NCI-H146 treated with DMSO at 0.1 percent for 48 hours (cell line): ENCODE measurements at regions not wholly inside any gene's neighbourhood (a gene's known extent, or its start where the extent isn't known, plus 50 kb on each side); places are given as distances from the start of the nearest gene placed in this dataset.

Experiments used
- DNase-seq: peaks from one replicate; lab custom pipeline; 2025; ENCODE audit not compliant: unreplicated experiment; lab: John Stamatoyannopoulos, UW

DNA sequence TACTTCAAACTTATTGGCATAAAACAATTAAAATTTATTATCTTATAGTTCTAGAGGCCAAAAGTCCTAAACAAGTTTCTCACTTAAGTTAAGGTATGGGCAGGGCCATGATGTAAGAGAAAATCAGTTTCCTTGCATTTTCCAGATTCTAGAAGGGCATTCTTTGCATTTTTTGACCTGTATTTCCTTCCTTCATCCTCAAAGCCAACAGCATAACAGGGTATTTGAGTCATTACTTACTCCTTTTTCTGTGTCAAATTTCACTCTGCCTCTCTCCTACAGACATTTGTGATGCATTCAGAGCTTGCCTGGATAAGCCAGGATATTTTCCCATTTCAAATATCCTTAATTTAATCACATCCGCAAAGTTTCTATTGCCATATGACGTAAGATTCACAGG lies 1499.0 kb downstream of the EFNA5 start:
- no peak for DNase-seq

DNA sequence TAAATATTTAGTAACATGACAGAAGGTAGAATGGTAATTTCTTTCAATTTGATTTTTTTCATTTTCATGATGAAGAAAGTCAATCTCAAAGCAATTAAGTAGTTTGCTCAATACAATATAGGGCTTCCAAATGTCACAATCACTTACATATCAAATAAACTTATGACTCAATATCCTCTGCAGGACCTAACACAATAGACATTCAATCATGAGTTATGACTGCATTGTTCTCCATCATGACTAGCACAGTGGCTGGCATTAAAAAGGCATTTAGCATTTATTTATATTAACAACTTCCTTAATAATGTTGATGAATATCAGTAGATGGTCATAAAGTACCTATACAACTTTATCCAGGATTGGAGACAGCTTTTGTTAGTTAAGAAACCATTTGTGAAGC lies 1499.6 kb downstream of the EFNA5 start:
- DNase-seq: no peak

DNA sequence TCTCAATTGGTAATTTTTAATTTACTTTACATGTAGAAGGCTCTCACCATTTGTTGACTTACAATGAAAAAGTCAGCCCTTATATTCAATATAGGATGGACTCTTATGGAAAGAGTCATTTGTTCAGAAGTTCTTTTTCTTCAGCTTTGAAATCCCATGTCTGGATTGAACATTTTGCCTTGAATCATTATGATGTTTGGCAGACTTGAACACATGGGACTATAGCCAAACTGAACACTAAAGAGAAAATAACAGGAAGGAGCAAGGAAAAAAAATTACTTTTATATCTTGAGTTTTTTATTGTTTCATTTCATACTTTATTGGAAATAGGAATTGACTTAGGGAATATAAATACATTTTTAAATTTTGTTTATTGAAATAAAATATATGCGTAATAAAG lies 1503.0 kb downstream of the EFNA5 start:
- no peak for DNase-seq

DNA sequence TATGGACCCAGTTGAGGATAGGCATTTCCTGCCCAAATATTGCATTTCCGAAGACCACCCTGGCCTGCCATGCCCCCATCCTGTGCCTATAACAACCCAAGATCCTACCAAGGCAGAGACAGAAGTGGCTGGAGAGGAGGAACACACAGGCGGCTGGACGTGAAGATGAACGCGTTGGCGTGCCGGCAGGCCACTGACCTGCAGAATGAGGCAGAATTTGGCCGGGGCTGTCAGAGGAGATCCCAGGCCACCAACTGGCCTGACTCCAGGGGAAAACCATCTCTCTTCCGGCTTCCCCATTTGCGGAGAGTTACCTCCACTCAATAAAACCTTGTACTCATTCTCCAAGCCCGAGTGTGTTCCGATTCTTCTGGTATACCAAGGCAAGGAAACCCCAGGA lies 1507.5 kb downstream of the EFNA5 start:
- DNase-seq: no peak

DNA sequence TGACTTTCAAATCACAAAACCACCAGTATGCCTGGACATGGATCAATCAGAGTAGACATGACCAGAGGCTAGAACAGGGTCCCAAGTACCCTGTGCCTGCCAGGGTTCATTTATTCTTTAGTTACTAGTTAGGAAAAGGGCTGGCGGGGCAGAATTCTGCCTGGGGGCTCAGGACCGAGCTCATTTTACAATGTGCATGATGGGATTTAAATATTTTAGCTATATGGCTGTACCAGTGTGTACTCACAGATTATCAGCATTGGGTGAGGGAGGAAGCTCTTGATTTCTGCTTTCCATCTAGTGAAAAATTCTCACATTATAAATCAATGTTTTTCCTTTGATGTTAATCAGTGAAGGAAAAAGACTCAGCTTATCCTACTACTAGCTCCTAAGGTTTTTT lies 1511.1 kb downstream of the EFNA5 start:
- DNase-seq: no peak

DNA sequence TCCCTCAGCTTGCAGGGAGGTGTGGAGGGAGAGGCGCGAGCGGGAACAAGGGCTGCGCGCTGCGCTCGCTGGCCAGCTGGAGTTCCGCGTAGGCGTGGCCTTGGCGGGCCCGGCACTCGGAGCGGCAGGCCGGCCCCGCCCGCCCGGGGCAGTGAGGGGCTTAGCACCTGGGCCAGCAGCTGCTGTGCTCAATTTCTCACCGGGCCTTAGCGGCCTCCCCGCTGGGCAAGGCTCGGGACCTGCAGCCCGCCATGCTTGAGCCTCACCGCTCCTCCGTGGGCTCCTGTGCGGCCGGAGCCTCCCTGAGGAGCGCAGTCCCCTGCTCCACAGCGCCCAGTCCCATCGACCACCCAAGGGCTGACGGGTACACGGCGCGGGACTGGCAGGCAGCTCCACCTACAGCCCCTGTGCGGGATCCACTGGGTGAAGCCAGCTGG lies 1516.4 kb downstream of the EFNA5 start:
- DNase-seq: no peak

DNA sequence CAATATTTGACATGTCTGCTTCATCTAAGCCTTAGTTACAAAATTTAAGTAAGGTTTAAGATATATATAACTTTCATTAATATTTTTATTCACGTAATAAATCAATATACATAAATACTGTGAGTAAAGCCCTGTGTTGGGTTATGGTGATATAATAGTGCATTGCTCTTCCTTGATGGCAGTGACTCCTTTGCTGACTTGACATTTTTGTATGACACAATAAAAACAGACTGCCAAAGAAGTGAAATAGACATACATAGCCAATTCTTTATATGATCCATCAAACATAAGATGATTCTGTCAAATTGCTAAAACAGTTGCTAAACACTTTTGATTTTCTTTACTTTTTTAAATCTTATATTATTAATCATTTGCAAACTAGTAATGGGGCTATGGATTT lies 1518.2 kb downstream of the EFNA5 start:
- DNase-seq: no peak

DNA sequence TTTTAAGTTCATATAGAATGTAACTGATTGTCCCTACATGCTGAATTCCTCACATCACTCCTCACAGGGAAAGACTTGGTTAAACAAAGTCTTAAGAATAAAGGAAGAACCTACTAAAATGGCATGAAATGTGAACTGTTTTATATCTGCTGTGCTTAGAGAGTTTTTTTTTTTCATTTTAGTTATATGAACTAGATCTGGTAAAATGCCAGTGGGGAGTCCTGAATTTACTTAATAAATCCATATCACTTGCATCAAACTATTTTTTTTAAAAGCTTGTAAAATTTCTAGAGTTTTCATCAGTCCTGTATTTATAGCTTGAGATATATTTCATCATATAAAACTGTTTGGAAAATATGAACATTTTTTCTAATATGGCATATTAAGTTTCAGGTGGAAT lies 1528.6 kb downstream of the EFNA5 start:
- no peak for DNase-seq

DNA sequence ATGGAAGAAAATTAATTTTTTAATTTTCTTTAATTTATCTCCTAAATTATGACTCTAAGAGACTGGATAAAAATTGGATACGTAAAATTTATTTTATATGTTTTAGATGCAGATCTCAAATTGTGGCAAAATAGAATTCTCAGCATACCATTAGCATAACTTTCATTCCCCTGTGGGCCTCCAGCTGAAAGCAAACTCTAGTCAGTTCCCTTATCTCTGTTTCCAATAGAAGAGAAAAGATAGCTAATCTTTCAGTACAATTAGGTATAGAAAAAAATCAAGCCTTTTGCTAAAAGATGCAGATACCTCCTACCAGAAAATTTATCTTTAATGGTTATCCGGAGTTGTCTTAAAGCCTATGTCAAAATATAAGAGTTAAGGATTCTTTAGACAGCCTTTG lies 1530.6 kb downstream of the EFNA5 start:
- DNase-seq: no peak

DNA sequence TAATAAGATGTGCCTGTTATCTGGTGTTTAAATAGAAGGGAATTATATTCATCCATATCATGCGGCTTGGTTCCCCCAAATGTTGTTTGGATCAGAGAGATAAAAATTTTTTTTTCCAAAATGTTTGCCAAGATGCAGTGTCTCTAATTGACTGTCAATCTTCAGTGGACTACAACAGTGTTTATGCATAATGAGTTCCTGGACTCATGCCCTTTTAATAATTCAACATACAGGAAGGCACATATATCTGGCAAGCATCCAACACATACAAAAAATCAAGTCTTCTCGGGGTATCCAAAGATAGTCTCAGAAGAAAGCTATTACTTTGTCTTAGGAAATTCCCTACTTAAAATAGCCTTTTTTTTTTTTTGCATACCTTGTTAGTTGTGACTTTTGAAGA lies 1534.7 kb downstream of the EFNA5 start:
- no peak for DNase-seq

DNA sequence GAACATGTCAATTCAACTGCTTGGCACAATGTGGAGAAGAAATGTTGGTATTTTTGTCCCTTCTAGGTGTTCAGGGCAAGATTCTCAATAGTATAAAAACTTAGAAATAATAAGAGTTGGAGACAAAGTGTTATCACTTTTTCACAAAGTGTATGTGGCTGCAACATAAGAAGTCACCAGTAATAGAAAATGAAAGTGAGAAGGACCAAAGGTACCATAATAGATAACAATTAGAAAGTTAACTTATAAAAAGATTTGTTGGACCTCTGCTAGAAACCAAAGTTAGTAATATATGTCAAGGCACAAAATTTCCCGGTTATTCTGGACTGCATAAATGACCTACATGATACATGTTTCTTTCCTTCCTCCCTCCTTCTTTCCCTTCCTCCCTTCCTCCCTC lies 1535.3 kb downstream of the EFNA5 start:
- DNase-seq: no peak

DNA sequence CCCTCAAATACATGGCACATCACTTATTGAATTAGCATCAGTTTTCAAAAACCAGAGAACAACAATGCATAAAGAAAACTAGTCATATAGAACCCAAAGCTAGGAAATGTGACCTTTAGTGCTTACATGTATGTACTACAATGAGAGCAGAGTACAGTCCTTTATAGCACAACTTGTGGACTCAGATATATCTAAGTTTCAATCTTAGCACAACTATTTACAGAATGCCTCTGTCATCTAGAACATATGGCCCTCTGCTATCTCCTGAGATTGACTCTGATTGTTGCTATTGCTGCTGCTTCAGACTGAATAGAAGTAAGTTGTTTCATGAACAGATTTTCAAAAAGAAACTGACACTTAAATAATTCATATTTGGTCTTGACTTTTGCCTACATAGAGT lies 1536.2 kb downstream of the EFNA5 start:
- DNase-seq: no peak

DNA sequence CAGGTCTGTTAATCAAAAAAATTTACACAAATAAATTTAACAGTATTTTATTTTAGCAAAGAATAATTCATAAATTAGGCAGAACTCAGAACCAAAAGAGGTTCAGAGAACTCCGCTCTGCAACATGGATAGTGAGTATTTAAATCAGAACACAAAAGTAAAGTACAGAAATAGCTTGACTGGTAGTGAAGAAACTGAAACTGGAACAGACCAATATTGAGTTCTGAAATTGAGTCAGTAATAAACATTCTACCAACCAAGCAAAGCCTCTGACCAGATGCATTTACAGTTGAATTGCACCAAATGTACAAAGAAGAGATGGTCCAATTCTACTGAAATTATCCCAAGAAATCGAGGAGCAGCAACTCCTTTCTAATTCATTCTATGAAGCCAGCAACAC lies 1542.8 kb downstream of the EFNA5 start:
- no peak for DNase-seq

DNA sequence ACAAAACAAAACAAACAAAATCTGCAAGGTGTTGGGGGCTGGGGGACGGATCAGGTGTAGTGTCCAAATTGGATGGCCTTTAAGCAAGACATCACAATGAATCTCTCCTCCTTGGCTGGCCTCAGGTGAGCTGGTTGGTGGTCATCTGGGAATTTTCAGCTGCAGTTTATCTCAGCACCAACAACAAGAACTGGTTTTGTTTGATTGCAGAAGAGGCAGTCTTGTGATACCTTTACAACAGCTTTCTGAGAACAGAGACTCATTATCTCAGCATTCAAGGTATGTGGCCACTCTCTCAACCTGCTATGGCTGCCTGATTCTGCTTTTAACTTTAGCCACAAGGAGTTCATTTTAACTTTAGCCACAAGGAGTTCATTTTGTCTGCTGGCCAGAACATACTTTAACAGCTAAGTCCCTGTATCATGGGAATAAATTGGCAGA lies 1543.4 kb downstream of the EFNA5 start:
- no peak for DNase-seq

DNA sequence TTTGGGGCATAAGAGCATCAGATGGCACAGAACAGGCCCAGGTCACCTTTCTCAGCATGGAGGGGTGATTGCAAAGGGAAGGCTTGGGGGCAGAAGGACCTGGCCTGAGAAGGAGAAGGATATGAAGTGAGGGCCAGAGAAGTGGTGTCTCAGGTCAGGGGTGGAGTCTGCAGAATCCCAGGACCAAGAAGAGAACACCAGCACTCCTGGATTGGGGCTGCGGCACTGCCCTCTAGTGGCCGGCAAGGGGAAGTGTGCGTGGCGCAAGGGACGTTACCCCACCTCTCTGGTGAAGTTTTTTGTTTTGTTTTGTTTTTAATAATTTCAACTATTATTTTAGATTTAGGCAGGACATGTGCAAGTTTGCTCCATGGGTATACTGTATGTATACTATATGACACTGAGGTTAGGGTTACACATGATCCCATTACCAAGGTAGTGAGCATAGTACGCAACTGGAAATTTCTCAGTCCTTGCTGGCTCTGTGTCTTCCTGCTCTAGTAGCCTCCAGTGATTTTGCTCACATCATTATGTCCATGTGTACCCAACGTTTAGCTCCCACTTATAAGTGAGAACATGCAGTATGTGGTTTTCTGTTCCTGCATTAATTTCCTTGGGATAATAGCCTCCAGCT lies 1548.6 kb downstream of the EFNA5 start:
- no peak for DNase-seq

DNA sequence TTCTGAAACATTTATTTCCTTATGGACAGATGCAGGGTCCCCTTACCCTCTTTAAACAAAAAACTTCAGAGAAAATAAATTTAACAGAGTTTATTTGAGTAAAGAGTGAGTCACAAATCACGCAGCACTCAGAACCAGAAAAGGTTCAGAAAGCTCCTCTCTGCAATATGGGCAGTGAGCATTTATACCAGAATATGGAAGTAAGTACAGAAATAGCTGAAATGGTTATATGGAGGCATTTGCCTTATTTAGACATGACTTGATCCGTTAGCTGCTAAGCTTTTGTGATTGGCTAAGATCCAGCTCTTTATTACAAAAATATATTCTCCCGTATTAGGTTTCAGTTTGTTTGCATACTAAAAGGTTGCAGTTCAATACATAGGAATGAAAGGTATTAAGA lies 1554.1 kb downstream of the EFNA5 start:
- DNase-seq: no peak

DNA sequence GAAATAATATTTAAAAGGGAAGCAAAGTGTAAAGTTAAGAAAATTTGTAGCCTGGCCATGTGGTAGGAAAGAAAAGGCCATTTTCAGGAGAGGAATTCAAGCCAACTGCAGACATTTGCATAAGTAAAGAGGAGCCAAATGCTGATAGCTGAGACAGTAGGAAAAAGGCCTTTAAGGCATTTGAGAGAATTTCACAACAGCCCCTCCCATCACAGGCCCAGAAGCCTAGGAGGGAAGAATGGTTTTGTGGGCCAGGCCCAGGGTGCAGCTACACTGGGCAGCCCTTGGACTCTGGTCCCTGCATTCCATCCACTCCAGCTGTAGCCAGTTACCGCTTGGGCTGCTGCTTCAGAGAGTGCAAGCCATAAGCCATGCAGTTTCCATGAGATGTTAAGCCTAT lies 1556.8 kb downstream of the EFNA5 start:
- DNase-seq: no peak

DNA sequence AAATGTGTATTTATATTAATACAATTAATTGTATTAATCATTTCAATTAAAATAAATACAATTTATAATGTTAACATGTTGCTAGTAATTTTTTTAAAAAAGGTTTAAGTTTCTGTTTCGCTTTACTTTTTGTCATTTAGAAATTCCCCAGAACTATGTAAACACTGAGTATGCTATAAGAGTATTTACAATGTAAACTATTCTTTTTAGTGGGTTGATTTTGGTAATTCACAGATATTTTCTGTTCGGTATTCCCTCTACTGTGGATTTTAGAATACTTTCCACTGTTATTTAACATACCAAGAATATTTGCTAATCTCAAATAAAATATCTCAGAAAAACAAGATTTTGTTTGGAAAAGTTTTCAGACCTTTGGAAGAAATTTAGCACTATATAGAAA lies 1564.4 kb downstream of the EFNA5 start:
- DNase-seq: no peak

DNA sequence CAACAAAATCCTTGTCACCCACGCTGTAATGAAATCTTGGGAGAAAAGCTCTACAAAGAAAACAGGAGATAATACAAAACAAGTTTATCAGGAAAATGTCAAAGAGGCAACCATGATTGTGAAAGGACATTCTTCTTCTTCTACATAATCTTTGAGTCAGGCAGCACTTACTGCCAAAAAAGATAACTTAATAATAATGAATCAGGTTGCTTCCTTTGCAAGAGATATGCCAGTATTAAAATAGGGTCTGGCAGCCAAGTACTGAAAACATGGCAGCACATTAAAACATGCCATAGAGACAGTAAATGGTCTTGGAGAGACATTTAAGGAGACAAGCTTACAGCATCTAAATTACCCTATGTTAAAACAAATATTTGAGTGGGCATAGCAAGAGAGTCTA lies 1573.4 kb downstream of the EFNA5 start:
- no peak for DNase-seq

DNA sequence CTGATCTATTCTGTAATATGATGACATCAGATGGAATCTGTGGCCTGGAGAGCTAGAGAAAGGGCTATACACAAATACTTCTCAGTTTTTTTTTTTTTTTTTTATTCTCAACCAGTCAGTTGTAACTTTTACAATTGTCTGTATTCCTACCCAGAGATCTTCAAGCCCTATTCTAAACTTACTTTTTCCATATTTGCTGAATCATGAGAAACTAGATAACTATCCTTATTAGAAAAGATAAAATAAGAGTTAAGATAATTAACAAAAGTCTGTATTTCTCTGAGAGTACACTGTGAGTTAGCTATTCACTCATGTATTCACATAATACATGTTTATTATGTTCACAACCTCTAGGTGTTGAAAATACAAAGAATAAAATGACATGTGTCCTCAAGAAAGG lies 1575.9 kb downstream of the EFNA5 start:
- no peak for DNase-seq

DNA sequence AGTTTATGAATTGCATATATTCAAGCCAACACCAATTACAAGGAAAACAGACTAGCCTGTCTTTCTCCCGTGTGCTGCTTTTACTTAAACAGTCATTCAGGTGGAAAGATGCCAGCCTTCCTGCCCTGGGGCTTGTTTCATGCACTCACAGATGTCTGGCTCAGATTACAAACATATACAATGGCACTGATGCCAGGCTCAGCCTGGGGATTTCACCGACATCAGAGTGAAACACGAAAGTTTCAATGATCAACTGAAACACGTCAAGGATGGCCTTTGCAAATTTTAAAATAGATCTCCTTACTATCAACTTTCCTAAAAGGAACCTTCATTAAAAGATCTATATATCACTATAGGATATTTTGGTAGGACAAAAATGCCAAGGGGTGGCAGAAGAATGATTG lies 1576.5 kb downstream of the EFNA5 start:
- DNase-seq: peak; percentile 82

DNA sequence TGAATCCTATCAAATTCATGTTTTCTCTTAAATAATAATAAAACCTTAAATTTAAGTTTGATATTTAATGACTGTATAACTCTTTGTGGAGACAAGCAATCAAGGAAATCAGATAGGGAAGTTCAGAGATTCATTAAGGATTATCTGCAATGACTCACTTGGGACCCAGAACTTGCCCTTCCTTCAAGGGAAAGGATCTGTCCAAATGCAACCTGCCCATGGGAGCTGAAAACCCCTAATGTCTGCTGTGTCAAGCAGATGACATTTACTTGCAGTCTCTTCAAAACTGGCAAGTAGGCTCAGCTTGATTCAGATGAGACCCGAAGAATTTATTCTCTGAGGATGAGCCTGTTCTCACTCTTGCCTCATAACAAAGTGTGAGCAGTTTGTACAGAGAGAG lies 1577.6 kb downstream of the EFNA5 start:
- DNase-seq: no peak

DNA sequence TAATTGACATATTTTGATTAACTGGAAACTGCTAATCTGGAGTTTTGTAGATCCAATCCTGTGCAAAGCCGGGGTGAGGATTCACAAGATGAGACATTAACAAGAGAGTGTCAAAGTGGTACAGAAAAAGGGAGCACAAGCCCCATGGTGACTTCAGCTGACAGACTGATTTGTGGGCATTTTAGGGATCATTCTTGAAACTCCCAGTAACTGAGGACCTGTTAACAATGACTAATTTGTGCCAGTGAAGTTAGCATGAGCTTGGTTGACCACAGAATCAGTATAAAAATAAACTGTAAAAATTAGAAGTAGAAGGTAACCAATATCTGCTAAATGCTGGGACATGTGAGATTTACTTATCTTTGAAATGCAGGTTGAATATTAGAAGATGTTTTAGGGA lies 1578.3 kb downstream of the EFNA5 start:
- no peak for DNase-seq

DNA sequence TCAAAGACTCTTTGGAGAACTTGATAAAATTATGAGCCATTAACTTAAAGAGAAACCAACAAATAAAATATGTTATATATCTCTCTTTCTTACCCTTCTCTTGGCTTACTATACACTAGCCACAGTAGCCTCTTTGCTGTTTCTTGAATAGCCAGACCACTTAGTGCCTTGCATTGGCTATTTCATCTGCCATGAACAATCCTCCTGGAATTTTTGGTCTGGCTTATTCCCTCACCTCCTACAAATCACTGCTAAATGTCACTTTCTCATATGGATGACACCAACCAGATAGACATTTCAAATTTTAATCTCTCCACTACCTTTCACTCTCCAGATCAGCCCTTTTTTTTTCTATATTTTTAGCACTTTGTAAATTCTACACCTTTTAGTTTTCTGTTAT lies 1581.7 kb downstream of the EFNA5 start:
- no peak for DNase-seq
